HG03565 (cell line): ENCODE measurements at regions not wholly inside any gene's neighbourhood (a gene's known extent, or its start where the extent isn't known, plus 50 kb on each side); places are given as distances from the start of the nearest gene placed in this dataset.

Experiments used
- ATAC-seq: cut with Tn5 transposase; IDR thresholded peaks from one replicate; pipeline ENCODE4 v1.9.1; 2021; ENCODE audit warnings: mild to moderate bottlenecking, moderate library complexity; ENCODE audit not compliant: unreplicated experiment

DNA sequence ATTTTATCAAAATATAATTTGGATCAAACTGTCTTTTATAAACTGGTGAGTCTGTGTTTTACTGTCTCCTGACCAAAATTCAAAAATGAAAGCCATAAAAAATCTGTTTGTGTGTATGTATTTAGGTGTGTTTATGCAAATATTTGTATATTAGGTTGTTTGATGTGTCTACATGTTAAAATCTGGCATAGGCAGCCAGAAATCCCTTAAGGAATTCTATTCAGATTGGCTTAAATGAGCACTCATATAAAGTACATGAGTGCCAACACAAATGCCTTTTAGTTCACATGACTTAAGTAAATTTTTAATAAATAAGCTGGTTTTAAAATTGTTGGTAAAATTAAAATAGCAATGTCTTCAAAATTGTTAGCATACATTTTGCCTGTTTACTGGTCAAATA, 133.3 kb upstream of the GUCY1A2 start:
- ATAC-seq: no peak

DNA sequence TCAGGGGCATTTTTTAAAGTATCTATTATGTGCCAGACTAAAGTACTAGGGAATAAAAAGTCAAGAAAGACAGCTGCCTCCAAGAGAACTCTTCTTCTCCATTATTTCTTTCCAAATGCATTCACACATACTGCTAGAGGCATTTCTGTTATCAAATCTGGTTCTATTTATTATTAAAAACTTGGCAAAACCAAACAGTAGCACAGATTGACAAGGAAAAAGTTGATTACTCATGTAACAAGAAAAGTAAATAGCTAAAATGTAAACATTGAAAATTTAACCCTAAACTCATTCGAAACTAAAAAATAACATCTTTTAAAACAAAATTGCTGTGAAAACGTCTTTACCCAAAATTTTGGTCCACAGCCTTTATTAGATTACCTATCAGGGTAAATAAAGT, 132.9 kb upstream of the GUCY1A2 start:
- no peak for ATAC-seq

DNA sequence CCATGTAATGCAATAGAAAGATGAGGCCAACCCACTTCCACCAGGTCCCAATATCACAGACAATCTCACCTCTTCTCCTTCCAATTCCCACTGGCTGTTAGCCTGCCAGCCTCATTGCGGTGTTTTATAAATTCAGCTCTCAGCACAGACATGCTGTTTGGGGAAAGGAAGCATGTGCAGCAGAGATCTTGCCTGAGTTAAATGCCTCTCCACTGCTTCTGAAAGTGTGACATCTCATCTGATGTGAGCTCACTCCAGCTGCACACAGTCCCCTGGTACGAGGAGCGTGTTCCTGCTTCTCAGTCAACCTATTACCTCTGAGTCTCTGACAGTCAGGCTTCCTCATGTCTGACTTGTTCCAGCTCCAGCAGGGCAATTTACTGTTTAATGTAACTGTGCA, 122.7 kb upstream of the GUCY1A2 start:
- ATAC-seq: no peak

DNA sequence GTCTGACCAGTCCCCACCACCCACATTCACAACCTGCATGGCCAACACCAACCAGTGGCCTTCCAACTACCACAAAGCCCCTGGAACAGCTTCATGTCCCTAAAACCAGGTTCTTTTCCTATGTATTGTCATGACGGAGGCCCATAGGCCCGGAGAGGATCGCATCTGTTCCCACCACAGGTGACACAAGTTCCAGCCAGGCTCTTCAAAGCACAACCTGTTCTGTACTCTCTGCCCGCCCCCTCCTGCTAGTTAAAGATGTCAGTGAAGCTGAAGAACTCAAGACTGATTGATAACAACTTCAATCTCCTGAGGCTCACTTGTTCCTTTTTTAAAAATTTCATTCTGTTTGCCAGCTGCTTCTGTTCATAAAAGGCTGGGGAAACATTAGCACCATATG, 121.1 kb upstream of the GUCY1A2 start:
- no peak for ATAC-seq

DNA sequence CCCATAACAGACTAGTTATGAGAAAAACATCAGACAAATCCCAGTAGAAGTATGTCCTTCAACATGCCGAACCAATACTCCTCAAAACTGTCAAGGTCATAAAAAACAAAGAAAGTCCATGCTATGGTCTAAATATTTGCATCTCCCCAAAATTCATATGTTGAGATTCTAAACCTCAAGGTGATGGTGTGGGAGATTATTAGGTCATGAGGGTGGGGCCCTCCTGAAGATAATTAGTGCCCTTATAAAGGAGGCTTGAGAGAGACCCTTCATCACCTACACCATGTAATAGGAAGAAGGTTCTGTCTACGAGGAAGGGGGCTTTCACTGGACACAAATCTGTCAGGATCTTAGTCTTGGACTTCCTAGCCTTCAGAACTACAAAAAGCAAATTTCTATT, 118.6 kb upstream of the GUCY1A2 start:
- ATAC-seq: no peak

DNA sequence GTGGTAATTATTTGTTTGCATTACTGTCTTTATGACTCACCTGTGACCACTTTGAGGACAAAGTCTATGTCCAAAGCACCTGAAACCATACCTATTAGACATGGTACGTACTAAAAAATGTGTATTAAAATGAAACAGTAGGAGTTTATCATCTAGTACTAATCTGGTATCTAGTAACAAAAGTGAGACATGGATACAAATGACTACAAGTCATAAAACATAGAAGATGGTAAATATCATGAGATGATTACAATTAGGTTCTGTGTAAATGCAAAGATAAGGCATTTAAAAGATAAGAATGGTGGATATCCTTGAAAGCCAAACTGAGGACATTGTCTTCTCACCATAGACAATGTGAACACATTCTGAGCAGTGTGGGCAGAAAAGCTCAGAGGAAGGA, 113.5 kb upstream of the GUCY1A2 start:
- ATAC-seq: no peak

DNA sequence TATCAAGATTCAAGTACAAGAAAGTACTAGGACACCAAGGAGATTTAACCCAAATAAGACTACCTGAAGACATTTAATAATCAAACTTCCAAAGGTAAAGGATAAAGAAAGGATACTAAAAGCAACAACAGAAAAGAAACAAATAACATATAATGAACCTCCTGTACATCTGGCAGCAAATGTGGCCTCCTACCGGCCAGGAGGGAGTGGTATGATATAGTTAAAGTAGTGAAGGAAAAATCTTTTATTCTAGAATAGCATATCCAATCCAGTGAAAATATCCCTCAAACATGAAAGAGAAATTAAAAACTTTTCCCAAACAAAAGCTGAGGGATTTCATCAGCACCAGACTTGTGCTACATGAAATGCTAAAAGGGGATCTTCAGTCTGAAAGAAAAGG, 104.7 kb upstream of the GUCY1A2 start:
- ATAC-seq: no peak

DNA sequence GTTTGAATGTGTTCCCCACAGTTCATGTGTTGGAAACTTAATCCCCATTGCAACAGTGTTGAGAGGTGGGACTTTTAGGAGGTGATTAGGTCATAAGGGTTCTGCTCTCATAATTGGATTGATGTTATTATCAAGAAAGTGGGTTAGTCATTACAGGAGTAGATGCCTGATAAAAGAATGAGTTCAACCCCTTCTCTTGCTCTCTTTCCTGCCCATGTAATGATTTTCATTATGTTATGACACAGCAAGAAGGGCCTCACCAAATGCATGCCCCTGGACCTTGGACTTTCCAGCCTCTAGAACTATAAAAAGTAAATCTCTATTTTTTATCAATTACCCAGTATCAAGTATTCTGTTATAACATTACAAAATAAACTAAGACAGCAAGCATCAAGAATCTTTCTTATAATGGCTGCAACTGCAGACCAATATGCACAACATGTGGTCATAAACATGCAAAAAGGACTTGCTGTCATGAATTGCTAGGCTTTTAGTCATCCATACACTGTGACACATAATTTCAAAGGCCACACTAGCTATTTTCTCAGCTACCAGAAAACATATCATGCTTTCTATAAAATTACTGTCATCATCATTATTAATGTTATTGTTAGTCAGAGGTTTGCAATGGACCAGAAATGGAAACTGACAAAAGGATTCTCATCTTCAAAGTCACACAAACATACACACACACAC, 99.9 kb upstream of the GUCY1A2 start:
- no peak for ATAC-seq

DNA sequence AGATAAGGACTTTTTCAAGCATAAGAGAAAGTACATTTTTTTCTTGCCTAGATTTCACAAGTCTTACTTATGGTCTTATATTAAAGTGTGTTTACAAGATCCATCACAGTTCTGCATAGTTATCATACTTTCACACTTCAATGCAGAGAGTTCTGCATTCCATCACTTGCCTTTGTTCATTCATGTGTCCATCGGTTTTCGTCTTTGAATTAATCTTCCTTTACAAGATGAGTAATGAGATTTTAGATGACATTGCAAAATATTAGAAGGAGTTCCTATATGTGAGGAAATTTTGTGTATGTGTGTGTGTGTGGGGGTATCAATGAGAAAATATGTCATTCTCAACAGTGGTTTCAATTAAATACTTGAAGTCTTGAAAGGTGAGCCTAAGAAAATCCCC, 98.1 kb upstream of the GUCY1A2 start:
- no peak for ATAC-seq

DNA sequence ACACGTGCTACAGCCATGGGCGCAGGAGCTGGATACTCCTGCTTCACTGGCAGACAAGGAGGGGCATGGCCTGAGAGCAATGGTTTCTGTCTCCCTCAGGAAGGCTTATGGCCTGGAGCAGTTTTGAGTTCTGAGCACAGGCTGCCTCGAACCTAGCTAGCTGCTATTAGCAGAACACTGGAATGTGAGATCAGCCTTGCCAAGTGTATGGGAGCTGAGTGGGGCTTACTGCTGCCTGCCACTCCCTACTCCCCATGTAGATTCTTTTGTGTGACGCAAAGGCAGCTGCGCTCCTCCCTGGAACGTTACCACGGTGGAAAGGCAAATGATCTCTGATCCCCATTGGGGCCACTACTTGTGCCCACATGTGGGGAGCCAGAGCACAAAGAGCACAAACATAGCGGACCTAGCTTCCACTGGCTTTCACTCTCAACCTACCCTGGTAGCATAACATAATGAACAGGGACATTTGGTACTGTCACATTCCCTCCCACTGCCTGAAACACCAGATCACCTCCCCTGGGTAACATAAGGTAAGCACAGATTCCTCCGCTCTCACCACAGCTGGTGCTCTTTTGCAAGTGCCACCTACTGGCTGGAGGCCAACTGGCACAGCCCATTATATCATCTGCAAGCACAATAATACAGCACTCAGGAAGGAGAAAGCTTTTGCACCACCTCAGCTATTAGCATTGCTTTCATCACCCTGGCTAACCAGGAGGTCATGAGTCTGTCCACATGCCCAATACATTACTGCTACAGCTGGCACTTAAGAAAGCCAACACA, 84.6 kb upstream of the GUCY1A2 start:
- no peak for ATAC-seq

DNA sequence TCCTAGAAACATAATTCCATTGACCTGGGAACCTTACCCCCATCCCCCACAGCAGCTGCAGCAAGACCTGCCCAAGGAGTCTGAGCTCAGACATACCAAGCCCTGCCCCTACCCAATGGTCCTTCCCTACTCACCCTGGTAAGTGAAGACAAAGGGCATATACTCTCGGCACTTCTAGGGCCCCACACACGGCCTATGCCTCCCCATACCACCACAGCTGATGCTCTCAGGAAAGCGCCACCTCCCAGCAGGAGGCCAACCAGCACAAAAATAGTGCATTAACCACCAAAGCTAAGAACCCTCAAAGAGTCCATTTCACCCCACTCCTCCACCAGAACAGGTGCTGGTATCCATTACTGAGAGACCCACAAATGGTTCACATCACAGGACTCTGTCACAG, 74.4 kb upstream of the GUCY1A2 start:
- ATAC-seq: no peak

DNA sequence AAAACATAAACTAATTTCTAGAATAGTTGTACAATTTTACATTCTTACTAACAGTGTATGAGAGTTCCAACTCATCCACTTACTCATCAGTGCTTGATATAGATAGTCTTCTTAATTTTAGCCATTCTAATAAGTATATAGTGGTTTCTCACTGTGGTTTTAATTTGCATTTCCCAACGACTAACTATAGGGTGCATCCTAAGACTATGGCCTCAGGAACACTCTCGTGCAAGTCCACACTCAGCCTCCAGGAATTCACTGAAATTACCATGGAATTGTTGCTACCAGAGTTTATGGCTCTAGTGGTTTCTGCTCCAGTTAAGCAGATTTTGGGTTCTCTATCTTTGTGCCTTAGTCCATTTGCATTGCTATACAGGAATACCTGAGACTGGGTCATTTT, 60.1 kb upstream of the GUCY1A2 start:
- no peak for ATAC-seq

DNA sequence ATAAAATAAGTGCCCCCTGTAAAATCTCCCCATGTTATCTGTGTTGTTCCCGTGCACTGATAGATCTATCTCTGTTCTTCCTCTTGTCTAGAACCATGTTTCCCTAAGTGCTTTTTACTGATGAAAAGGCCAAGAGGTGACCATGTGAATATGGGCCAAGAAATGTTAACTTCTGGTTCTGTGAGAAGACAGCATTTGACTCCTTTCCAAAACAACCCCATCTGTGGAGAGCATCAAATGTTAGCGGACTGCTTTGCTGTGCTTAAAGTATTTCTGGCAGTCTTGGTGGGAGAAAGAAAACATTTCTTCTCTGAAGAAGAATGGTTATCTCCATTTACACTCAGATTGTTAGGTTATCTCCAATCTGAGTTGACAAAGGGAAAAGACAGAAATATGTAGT, 58.6 kb upstream of the GUCY1A2 start:
- ATAC-seq: no peak

DNA sequence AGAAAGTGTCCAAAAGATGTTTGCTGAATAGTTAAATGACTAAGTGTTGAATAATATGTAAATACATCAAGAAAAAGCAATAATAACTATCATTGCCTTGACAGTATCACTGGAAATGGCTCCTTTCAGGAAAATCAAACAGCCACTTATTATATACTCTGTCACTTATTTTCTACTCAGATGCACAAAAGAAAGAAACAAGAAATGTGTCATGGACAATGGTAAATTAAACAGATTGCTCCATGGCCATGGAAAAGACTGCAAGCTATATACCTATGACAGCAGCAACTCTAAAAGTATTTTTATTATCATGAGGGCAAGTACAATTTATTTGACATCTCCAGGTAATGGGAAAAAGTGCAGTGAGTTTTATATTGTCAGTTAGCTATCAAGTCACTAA, 52.9 kb upstream of the GUCY1A2 start:
- ATAC-seq: no peak
